Gastroesophageal sphincter (tissue), 3 donors: ENCODE measurements at regions not wholly inside any gene's neighbourhood (a gene's known extent, or its start where the extent isn't known, plus 50 kb on each side); places are given as distances from the start of the nearest gene placed in this dataset.

ENCODE experiments used
- EP300 ChIP-seq: sonication (generic); formaldehyde crosslinking; IDR thresholded peaks from one replicate; pipeline ENCODE4 v1.6.1; 2017; ENCODE audit warnings: antibody characterized with exemption, mild to moderate bottlenecking
- POLR2A ChIP-seq, 2 donors: fragments of 450-650 bp; IDR thresholded peaks; one replicate each; pipeline ENCODE4 v1.6.1; 2017; ENCODE audit warnings: antibody characterized with exemption in 2 of 2, mild to moderate bottlenecking in 2 of 2, moderate library complexity in 1 of 2
- POLR2AphosphoS5 ChIP-seq: sonication (generic); formaldehyde crosslinking; IDR thresholded peaks from one replicate; pipeline ENCODE4 v1.6.1; 2017; ENCODE audit warnings: antibody characterized with exemption
- TF ChIP-seq, protein P1 (sequence below), 4 experiments: fragments of 200-600 bp in 2 of 4; fragments of 450-650 bp in 2 of 4; sonication (generic) in 1 of 4; IDR thresholded peaks; one replicate each; pipeline ENCODE4 v1.5.1; 2017 to 2019; ENCODE audit warnings: antibody characterized with exemption in 4 of 4, mild to moderate bottlenecking in 2 of 4, moderate library complexity in 2 of 4

DNA sequence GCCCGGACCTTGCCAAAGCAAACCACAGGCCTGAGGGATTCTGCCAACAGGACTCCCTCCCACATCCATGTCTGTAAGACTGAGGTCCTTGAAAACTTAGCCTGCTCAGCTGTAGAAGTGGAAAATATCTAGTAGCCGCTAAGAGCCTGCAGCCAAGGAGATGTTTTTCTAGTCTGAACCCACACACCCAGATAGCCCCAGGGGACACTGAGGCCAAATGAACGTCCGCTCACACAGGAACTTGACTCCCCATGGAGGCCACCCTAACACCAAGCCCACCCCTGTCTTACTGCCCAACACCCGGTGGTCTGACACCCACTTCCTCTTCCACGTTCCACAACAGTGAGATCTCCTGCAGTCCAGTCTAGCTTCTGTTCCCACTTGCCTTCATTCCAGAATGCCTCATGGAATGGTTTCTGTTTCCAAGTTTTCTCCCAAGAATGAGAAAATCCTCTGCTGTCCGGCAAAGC, 174.8 kb downstream of the PLPP3 start:
- TF ChIP-seq POLR2AphosphoS5 = no peak
- TF ChIP-seq, protein P1, sequence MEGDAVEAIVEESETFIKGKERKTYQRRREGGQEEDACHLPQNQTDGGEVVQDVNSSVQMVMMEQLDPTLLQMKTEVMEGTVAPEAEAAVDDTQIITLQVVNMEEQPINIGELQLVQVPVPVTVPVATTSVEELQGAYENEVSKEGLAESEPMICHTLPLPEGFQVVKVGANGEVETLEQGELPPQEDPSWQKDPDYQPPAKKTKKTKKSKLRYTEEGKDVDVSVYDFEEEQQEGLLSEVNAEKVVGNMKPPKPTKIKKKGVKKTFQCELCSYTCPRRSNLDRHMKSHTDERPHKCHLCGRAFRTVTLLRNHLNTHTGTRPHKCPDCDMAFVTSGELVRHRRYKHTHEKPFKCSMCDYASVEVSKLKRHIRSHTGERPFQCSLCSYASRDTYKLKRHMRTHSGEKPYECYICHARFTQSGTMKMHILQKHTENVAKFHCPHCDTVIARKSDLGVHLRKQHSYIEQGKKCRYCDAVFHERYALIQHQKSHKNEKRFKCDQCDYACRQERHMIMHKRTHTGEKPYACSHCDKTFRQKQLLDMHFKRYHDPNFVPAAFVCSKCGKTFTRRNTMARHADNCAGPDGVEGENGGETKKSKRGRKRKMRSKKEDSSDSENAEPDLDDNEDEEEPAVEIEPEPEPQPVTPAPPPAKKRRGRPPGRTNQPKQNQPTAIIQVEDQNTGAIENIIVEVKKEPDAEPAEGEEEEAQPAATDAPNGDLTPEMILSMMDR (IDR thresholded peaks at IDR 0.05) = no peak
- no peak for TF ChIP-seq POLR2A (IDR thresholded peaks at IDR 0.05)
- no peak for TF ChIP-seq EP300
